Keratinocyte (primary cell): ENCODE measurements at regions not wholly inside any gene's neighbourhood (a gene's known extent, or its start where the extent isn't known, plus 50 kb on each side); places are given as distances from the start of the nearest gene placed in this dataset.
A peak's percentile ranks its signal among the peaks of the same experiment; 100 is the strongest.

Source experiments
- DNase-seq: peaks from one replicate; pipeline ENCODE4 v3.0.0-alpha.2; 2011; ENCODE audit warnings: low read depth, missing footprints, low spot score
- FAIRE-seq: peaks from 2 replicates; lab custom pipeline; 2011; peaks lifted over from hg19 to GRCh38; lab: Jason Lieb, UNC
- H2AFZ ChIP-seq: 2 replicates; pipeline ENCODE4 v1.6.0; 2012; ENCODE audit warnings: low read length, control low read depth, inconsistent platforms; ENCODE audit not compliant: control insufficient read depth
- H3K27ac ChIP-seq: 2 replicates; pipeline ENCODE4 v1.5.1; 2011; ENCODE audit warnings: low read length; ENCODE audit not compliant: control insufficient read depth, insufficient read depth
- H3K27me3 ChIP-seq: 3 replicates; pipeline ENCODE4 v1.6.0; 2011; ENCODE audit warnings: low read length; ENCODE audit not compliant: control insufficient read depth, insufficient read depth; ENCODE audit errors: extremely low read depth
- H3K36me3 ChIP-seq, 2 experiments: 2 replicates in 1 of 2; 3 replicates in 1 of 2; pipeline ENCODE4 v1.5.1; 2011; ENCODE audit warnings: low read length in 2 of 2, mild to moderate bottlenecking in 1 of 2; ENCODE audit not compliant: control insufficient read depth in 2 of 2, insufficient read depth in 2 of 2; ENCODE audit errors: extremely low read depth in 1 of 2
- H3K4me1 ChIP-seq: 3 replicates; pipeline ENCODE4 v1.5.1; 2011; ENCODE audit warnings: low read length; ENCODE audit not compliant: control insufficient read depth, insufficient read depth; ENCODE audit errors: extremely low read depth
- H3K4me2 ChIP-seq: 3 replicates; pipeline ENCODE4 v1.6.0; 2011; ENCODE audit warnings: low read depth, low read length; ENCODE audit not compliant: control insufficient read depth, insufficient read depth; ENCODE audit errors: extremely low read depth
- H3K4me3 ChIP-seq, 3 experiments: fragments of 200-600 bp in 1 of 3; sonication (generic) in 1 of 3; 2 replicates in 2 of 3; 3 replicates in 1 of 3; pipeline ENCODE4 v1.5.1; 2011 to 2016; ENCODE audit warnings: low read length in 3 of 3, mild to moderate bottlenecking in 3 of 3, control low read depth in 2 of 3, inconsistent platforms in 1 of 3, low read depth in 1 of 3, mixed read lengths in 1 of 3, mixed run types in 1 of 3, moderate library complexity in 1 of 3; ENCODE audit not compliant: control insufficient read depth in 2 of 3, insufficient read depth in 2 of 3; ENCODE audit errors: extremely low read depth in 1 of 3
- H3K79me2 ChIP-seq: 2 replicates; pipeline ENCODE4 v1.6.0; 2012; ENCODE audit warnings: low read length; ENCODE audit not compliant: control insufficient read depth, insufficient read depth
- H3K9ac ChIP-seq: 3 replicates; pipeline ENCODE4 v1.6.0; 2011; ENCODE audit warnings: low read length; ENCODE audit not compliant: control insufficient read depth, insufficient read depth; ENCODE audit errors: extremely low read depth
- H3K9me1 ChIP-seq: 3 replicates; pipeline ENCODE4 v1.6.0; 2011; ENCODE audit warnings: low read length; ENCODE audit not compliant: control insufficient read depth, insufficient read depth; ENCODE audit errors: extremely low read depth
- H3K9me3 ChIP-seq: 2 replicates; pipeline ENCODE4 v1.5.1; 2012; ENCODE audit warnings: low read depth, low read length; ENCODE audit not compliant: control insufficient read depth
- H4K20me1 ChIP-seq: 3 replicates; pipeline ENCODE4 v1.6.0; 2011; ENCODE audit warnings: low read length; ENCODE audit not compliant: control insufficient read depth, insufficient read depth; ENCODE audit errors: extremely low read depth
- CTCF ChIP-seq, 3 experiments: IDR thresholded peaks in 1 of 3; conservative IDR thresholded peaks in 1 of 3; optimal IDR thresholded peaks in 1 of 3; 2 replicates in 2 of 3; 3 replicates in 1 of 3; pipeline versions ENCODE3 to v1.5.1; 2011; ENCODE audit warnings: low read length in 3 of 3, mild to moderate bottlenecking in 3 of 3, moderate library complexity in 2 of 3, control low read depth in 1 of 3, inconsistent platforms in 1 of 3; ENCODE audit not compliant: insufficient read depth in 2 of 3; ENCODE audit errors: extremely low read depth in 1 of 3
- EZH2 ChIP-seq: IDR thresholded peaks from one replicate; pipeline ENCODE4 v1.6.1; 2012; ENCODE audit warnings: inconsistent platforms, mild to moderate bottlenecking, low read length, moderate library complexity
- dilution Hi-C: fragments of 300-500 bp; cut with MboI; formaldehyde crosslinking; loops from one replicate; pipeline ENCODE4 v1.7.0; 2020; ENCODE audit warnings: low sequenced_read_pairs; ENCODE audit not compliant: extremely low pct_ligation_motif_present

DNA sequence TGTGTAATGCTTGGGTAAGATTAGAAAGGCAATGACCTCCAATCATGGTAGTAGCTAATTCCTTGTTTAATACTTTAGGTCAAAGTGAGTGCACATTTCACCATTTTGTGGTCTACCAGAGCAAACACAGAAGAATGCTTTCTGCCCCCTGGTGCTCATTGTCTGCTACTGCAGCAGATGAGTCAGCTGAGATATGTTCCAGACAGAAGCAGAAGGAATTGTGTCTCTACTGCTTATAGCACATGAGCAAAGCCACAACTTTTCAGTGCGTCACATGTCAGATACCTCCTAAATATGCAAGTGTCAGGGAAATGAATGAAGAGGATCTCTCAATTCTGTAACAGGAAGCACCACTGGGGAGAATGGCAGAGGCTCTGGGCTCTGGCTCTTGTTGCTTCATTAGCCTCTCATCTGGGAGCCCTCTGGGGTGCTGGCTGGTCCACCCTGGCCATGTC is 308.9 kb downstream of the ALDH8A1 start:
- H3K4me2 ChIP-seq, result peak overlapping the region; percentile 29
- no peaks in the 10 kb centered on the region for H3K36me3 ChIP-seq
- no peak for TF ChIP-seq EZH2
- TF ChIP-seq CTCF (optimal IDR thresholded peaks at IDR 0.05 in 1 of 3, IDR thresholded peaks at IDR 0.05 in 1 of 3, conservative IDR thresholded peaks at IDR 0.05 in 1 of 3; ENCODE audit: extremely low read depth in 1 of 3, insufficient read depth in 2 of 3, low read length in 3 of 3), result peak; percentile 87 to 97 (median 93)
- H2AFZ ChIP-seq, result peak overlapping the region; percentile 54
- no peaks in the 10 kb centered on the region for H4K20me1 ChIP-seq
- H3K27me3 ChIP-seq, result no peaks in the 10 kb centered on the region
- dilution Hi-C loops, result no loop called here
- FAIRE-seq, result peak; percentile 90
- H3K9ac ChIP-seq, result peak overlapping the region; percentile 19
- H3K4me3 ChIP-seq, result no peak overlapping the region
- H3K4me1 ChIP-seq, result peaks cover 32% of the 10 kb centered on the region
- DNase-seq, result peak; percentile 71
- H3K27ac ChIP-seq, result peak overlapping the region; percentile 69
- no peaks in the 10 kb centered on the region for H3K9me1 ChIP-seq
- H3K9me3 ChIP-seq, result no peaks in the 10 kb centered on the region
- no peaks in the 10 kb centered on the region for H3K79me2 ChIP-seq

- DNase-seq (no peak), FAIRE-seq (peak; percentile 64)
- H3K4me1 ChIP-seq, result peaks cover 32% of the 10 kb centered on the region
- no peak for TF ChIP-seq CTCF (optimal IDR thresholded peaks at IDR 0.05 in 1 of 3, IDR thresholded peaks at IDR 0.05 in 1 of 3, conservative IDR thresholded peaks at IDR 0.05 in 1 of 3; ENCODE audit: extremely low read depth in 1 of 3, insufficient read depth in 2 of 3, low read length in 3 of 3)
- TF ChIP-seq EZH2, result no peak
- no peaks in the 10 kb centered on the region for H3K36me3 ChIP-seq
- no peak overlapping the region for H3K9ac ChIP-seq
- no peak overlapping the region for H3K4me3 ChIP-seq
- H3K9me3 ChIP-seq, result no peaks in the 10 kb centered on the region
- H3K27me3 ChIP-seq, result no peaks in the 10 kb centered on the region
- H4K20me1 ChIP-seq, result no peaks in the 10 kb centered on the region
- no peaks in the 10 kb centered on the region for H3K79me2 ChIP-seq
- no peak overlapping the region for H3K4me2 ChIP-seq
- H3K9me1 ChIP-seq, result no peaks in the 10 kb centered on the region
- H2AFZ ChIP-seq, result no peak overlapping the region
- dilution Hi-C loops, result no loop called here
- H3K27ac ChIP-seq, result no peak overlapping the region
These were observed 309.7 kb downstream of the ALDH8A1 start for GRCh38 chr6:134640229-134640628.
